Activated CD8-positive, alpha-beta memory T cell treated with anti-CD3 and anti-CD28 coated beads, Interleukin-2, amount 10 ng/mL, durations not matched to agents 7 days and 5 days (primary cell): ENCODE measurements at regions not wholly inside any gene's neighbourhood (a gene's known extent, or its start where the extent isn't known, plus 50 kb on each side); places are given as distances from the start of the nearest gene placed in this dataset.

Experiments used
- ATAC-seq: fragments of 150-1000 bp; cut with Tn5 transposase; one replicate; pipeline ENCODE4 v1.10.0; 2021; ENCODE audit warnings: moderate library complexity
- CTCF ChIA-PET: fragments of 350-600 bp; sonication (Branson Sonifier 250); formaldehyde crosslinking; loops from one replicate; lab custom pipeline; 2021; ENCODE audit warnings: antibody characterized with exemption; lab: Charles Lee
- DNase-seq: peaks from one replicate; pipeline ENCODE4 v3.0.0-alpha.2; 2020
- H3K27ac Mint-ChIP-seq: one replicate; pipeline ENCODE4 v1.8.0; 2021; ENCODE audit warnings: mild to moderate bottlenecking, mixed read lengths
- H3K27me3 Mint-ChIP-seq: one replicate; pipeline ENCODE4 v1.8.0; 2021; ENCODE audit warnings: mixed read lengths
- H3K36me3 Mint-ChIP-seq: one replicate; pipeline ENCODE4 v1.8.0; 2021; ENCODE audit warnings: mild to moderate bottlenecking, mixed read lengths
- H3K4me1 Mint-ChIP-seq: one replicate; pipeline ENCODE4 v1.8.0; 2021; ENCODE audit warnings: mixed read lengths
- H3K4me3 Mint-ChIP-seq: one replicate; pipeline ENCODE4 v1.8.0; 2021; ENCODE audit warnings: mild to moderate bottlenecking, moderate library complexity, mixed read lengths
- H3K9me3 Mint-ChIP-seq: one replicate; pipeline ENCODE4 v1.8.0; 2022; ENCODE audit warnings: low read depth, mixed read lengths

GRCh38 chr11:28757725-28758515 lies 649.7 kb downstream of the METTL15 start:
- no peak for DNase-seq
- CTCF ChIA-PET, result no interaction called here
- no peak overlapping the region for H3K27ac Mint-ChIP-seq
- no peaks in the 10 kb centered on the region for H3K36me3 Mint-ChIP-seq
- no peaks in the 10 kb centered on the region for H3K27me3 Mint-ChIP-seq
- no peak overlapping the region for H3K4me3 Mint-ChIP-seq
- no peak for ATAC-seq
- peaks cover 5% of the 10 kb centered on the region for H3K9me3 Mint-ChIP-seq
- H3K4me1 Mint-ChIP-seq, result no peaks in the 10 kb centered on the region

GRCh38 chr11:28756977-28757376 lies 648.8 kb downstream of the METTL15 start:
- no peaks in the 10 kb centered on the region for H3K36me3 Mint-ChIP-seq
- no peaks in the 10 kb centered on the region for H3K4me1 Mint-ChIP-seq
- H3K27ac Mint-ChIP-seq, result no peak overlapping the region
- H3K27me3 Mint-ChIP-seq, result no peaks in the 10 kb centered on the region
- DNase-seq (no peak), ATAC-seq (no peak)
- no peak overlapping the region for H3K4me3 Mint-ChIP-seq
- H3K9me3 Mint-ChIP-seq, result peaks cover 11% of the 10 kb centered on the region
- CTCF ChIA-PET, result no interaction called here

GRCh38 chr11:28743061-28743550 lies 634.9 kb downstream of the METTL15 start:
- Mint-ChIP-seq H3K9me3 (peaks cover 6% of the 10 kb centered on the region), H3K36me3 (no peaks in the 10 kb centered on the region), H3K27me3 (no peaks in the 10 kb centered on the region), H3K27ac (no peak overlapping the region), H3K4me3 (no peak overlapping the region), H3K4me1 (no peaks in the 10 kb centered on the region)
- DNase-seq, result no peak
- no peak for ATAC-seq
- CTCF ChIA-PET, result no interaction called here

GRCh38 chr11:28739489-28740280 lies 631.5 kb downstream of the METTL15 start:
- Mint-ChIP-seq H3K4me3 (no peak overlapping the region), H3K36me3 (no peaks in the 10 kb centered on the region), H3K27me3 (no peaks in the 10 kb centered on the region), H3K27ac (no peak overlapping the region), H3K9me3 (peaks cover 2% of the 10 kb centered on the region), H3K4me1 (no peaks in the 10 kb centered on the region)
- no peak for DNase-seq
- no peak for ATAC-seq
- CTCF ChIA-PET, result no interaction called here

GRCh38 chr11:28738549-28738948 lies 630.4 kb downstream of the METTL15 start:
- H3K27ac Mint-ChIP-seq, result no peak overlapping the region
- H3K4me1 Mint-ChIP-seq, result no peaks in the 10 kb centered on the region
- CTCF ChIA-PET, result no interaction called here
- H3K27me3 Mint-ChIP-seq, result no peaks in the 10 kb centered on the region
- no peak for DNase-seq
- H3K36me3 Mint-ChIP-seq, result no peaks in the 10 kb centered on the region
- H3K4me3 Mint-ChIP-seq, result no peak overlapping the region
- peaks cover 2% of the 10 kb centered on the region for H3K9me3 Mint-ChIP-seq
- no peak for ATAC-seq

- Mint-ChIP-seq H3K27ac (no peak overlapping the region), H3K9me3 (peaks cover 4% of the 10 kb centered on the region), H3K27me3 (no peaks in the 10 kb centered on the region), H3K36me3 (no peaks in the 10 kb centered on the region), H3K4me3 (no peak overlapping the region), H3K4me1 (no peaks in the 10 kb centered on the region)
- no peak for ATAC-seq
- CTCF ChIA-PET, result no interaction called here
- DNase-seq, result no peak
Measured at GRCh38 chr11:28736256-28736655, 628.1 kb downstream of the METTL15 start.

- Mint-ChIP-seq H3K9me3 (peaks cover 4% of the 10 kb centered on the region), H3K27ac (no peak overlapping the region), H3K27me3 (no peaks in the 10 kb centered on the region), H3K4me3 (no peak overlapping the region), H3K36me3 (no peaks in the 10 kb centered on the region), H3K4me1 (no peaks in the 10 kb centered on the region)
- DNase-seq (no peak), ATAC-seq (no peak)
- CTCF ChIA-PET, result no interaction called here
Measured at GRCh38 chr11:28735511-28735910, 627.3 kb downstream of the METTL15 start.

- Mint-ChIP-seq H3K4me3 (no peak overlapping the region), H3K27ac (no peak overlapping the region), H3K9me3 (peaks cover 4% of the 10 kb centered on the region), H3K4me1 (no peaks in the 10 kb centered on the region), H3K36me3 (no peaks in the 10 kb centered on the region), H3K27me3 (no peaks in the 10 kb centered on the region)
- no peak for ATAC-seq
- CTCF ChIA-PET, result no interaction called here
- no peak for DNase-seq
Measured at GRCh38 chr11:28730889-28731288, 622.7 kb downstream of the METTL15 start.

- Mint-ChIP-seq H3K4me3 (no peak overlapping the region), H3K9me3 (peaks cover 4% of the 10 kb centered on the region), H3K4me1 (no peaks in the 10 kb centered on the region), H3K27me3 (no peaks in the 10 kb centered on the region), H3K36me3 (no peaks in the 10 kb centered on the region), H3K27ac (no peak overlapping the region)
- DNase-seq, result no peak
- CTCF ChIA-PET, result no interaction called here
- ATAC-seq, result no peak
Measured at GRCh38 chr11:28730336-28730735, 622.1 kb downstream of the METTL15 start.

- DNase-seq (no peak), ATAC-seq (no peak)
- no peak overlapping the region for H3K27ac Mint-ChIP-seq
- peaks cover 2% of the 10 kb centered on the region for H3K9me3 Mint-ChIP-seq
- no peak overlapping the region for H3K4me3 Mint-ChIP-seq
- H3K36me3 Mint-ChIP-seq, result no peaks in the 10 kb centered on the region
- CTCF ChIA-PET, result no interaction called here
- no peaks in the 10 kb centered on the region for H3K4me1 Mint-ChIP-seq
- no peaks in the 10 kb centered on the region for H3K27me3 Mint-ChIP-seq
Measured at GRCh38 chr11:28729339-28729738, 621.2 kb downstream of the METTL15 start.

- Mint-ChIP-seq H3K27me3 (no peaks in the 10 kb centered on the region), H3K4me1 (no peaks in the 10 kb centered on the region), H3K27ac (no peak overlapping the region), H3K9me3 (peaks cover 2% of the 10 kb centered on the region), H3K36me3 (no peaks in the 10 kb centered on the region), H3K4me3 (no peak overlapping the region)
- ATAC-seq (no peak), DNase-seq (no peak)
- CTCF ChIA-PET, result no interaction called here
Measured at GRCh38 chr11:28728666-28729065, 620.5 kb downstream of the METTL15 start.

- CTCF ChIA-PET, result interaction anchor here (1.0 kb wide), 1 partner anchor 18 kb away, joined by 3 read pairs; no protein-coding TSS in a partner anchor
- ATAC-seq, result no peak
- H3K27me3 Mint-ChIP-seq, result no peaks in the 10 kb centered on the region
Measured at GRCh38 chr11:28727254-28727653, 619.1 kb downstream of the METTL15 start.

GRCh38 chr11:28726432-28726831 lies 618.2 kb downstream of the METTL15 start:
- Mint-ChIP-seq H3K4me1 (no peaks in the 10 kb centered on the region), H3K9me3 (no peaks in the 10 kb centered on the region), H3K4me3 (no peak overlapping the region), H3K27ac (no peak overlapping the region), H3K36me3 (no peaks in the 10 kb centered on the region), H3K27me3 (no peaks in the 10 kb centered on the region)
- ATAC-seq (no peak), DNase-seq (no peak)
- CTCF ChIA-PET, result no interaction called here

More at GRCh38 chr11:28727254-28727653, 619.1 kb downstream of the METTL15 start:
- Mint-ChIP-seq H3K9me3 (no peaks in the 10 kb centered on the region), H3K27ac (no peak overlapping the region), H3K4me1 (no peaks in the 10 kb centered on the region), H3K4me3 (no peak overlapping the region), H3K36me3 (no peaks in the 10 kb centered on the region)
- DNase-seq, result no peak

- Mint-ChIP-seq H3K27me3 (no peaks in the 10 kb centered on the region), H3K9me3 (peaks cover 3% of the 10 kb centered on the region), H3K4me3 (no peak overlapping the region), H3K36me3 (no peaks in the 10 kb centered on the region), H3K27ac (no peak overlapping the region), H3K4me1 (no peaks in the 10 kb centered on the region)
- ATAC-seq (no peak), DNase-seq (no peak)
- CTCF ChIA-PET, result no interaction called here
Measured at GRCh38 chr11:28715726-28716125, 607.5 kb downstream of the METTL15 start.
